Breast epithelium (tissue), 3 donors: ENCODE measurements at regions not wholly inside any gene's neighbourhood (a gene's known extent, or its start where the extent isn't known, plus 50 kb on each side); places are given as distances from the start of the nearest gene placed in this dataset.

Experiments used
- POLR2A ChIP-seq: fragments of 450-650 bp; IDR thresholded peaks from one replicate; pipeline ENCODE4 v1.6.1; 2016; ENCODE audit warnings: antibody characterized with exemption, mild to moderate bottlenecking, moderate library complexity
- TF ChIP-seq, protein P1 (sequence below), 3 donors: fragments of 450-650 bp; IDR thresholded peaks; one replicate each; pipeline ENCODE4 v1.5.1; 2016 to 2017; ENCODE audit warnings: antibody characterized with exemption in 3 of 3, mild to moderate bottlenecking in 3 of 3, moderate library complexity in 3 of 3

DNA sequence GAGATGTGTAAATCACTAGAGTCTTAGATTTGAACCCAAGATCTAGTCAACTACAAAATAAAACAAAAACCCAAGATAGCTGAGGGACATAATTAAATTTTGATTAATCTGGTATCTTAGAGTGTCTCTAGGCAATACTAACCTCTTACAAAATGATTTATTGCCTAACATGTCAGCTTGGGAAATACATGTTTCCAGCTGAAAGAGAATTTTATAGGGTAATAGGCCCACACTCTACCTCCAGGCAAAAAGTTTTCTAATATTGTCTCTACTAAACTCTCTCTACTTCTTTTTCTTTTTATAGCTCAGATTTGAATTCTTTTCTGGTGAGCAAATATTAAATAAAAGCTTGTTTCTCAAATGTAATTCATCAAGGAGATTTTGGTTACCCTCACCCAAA, 263.2 kb downstream of the IL15 start:
- TF ChIP-seq, protein P1, sequence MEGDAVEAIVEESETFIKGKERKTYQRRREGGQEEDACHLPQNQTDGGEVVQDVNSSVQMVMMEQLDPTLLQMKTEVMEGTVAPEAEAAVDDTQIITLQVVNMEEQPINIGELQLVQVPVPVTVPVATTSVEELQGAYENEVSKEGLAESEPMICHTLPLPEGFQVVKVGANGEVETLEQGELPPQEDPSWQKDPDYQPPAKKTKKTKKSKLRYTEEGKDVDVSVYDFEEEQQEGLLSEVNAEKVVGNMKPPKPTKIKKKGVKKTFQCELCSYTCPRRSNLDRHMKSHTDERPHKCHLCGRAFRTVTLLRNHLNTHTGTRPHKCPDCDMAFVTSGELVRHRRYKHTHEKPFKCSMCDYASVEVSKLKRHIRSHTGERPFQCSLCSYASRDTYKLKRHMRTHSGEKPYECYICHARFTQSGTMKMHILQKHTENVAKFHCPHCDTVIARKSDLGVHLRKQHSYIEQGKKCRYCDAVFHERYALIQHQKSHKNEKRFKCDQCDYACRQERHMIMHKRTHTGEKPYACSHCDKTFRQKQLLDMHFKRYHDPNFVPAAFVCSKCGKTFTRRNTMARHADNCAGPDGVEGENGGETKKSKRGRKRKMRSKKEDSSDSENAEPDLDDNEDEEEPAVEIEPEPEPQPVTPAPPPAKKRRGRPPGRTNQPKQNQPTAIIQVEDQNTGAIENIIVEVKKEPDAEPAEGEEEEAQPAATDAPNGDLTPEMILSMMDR (IDR thresholded peaks at IDR 0.05): no peak
- no peak for TF ChIP-seq POLR2A
